ENCODE measurements at regions not wholly inside any gene's neighbourhood (a gene's known extent, or its start where the extent isn't known, plus 50 kb on each side); places are given as distances from the start of the nearest gene placed in this dataset.

DNA sequence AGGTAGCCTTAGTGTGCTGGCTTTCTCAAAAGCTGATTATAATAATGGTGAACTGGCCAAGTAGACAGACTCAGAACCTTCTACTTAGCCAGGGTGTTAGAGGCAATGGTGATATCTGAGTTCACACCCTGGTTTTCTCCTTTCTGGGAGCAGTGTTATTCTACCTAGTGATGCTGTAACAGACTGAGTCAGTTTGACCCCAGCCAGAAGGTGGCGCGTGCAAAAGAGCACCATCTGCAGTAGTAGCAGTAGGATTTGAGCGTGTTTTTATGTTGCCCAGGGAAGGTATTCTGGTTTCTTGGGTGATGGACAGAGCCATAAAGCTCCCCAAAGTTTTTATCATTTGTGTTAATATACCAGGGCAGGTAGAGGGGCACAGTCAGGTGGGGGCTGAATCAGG, 143.8 kb upstream of the CPXCR1 start:
- TF ChIP-seq, protein P1, sequence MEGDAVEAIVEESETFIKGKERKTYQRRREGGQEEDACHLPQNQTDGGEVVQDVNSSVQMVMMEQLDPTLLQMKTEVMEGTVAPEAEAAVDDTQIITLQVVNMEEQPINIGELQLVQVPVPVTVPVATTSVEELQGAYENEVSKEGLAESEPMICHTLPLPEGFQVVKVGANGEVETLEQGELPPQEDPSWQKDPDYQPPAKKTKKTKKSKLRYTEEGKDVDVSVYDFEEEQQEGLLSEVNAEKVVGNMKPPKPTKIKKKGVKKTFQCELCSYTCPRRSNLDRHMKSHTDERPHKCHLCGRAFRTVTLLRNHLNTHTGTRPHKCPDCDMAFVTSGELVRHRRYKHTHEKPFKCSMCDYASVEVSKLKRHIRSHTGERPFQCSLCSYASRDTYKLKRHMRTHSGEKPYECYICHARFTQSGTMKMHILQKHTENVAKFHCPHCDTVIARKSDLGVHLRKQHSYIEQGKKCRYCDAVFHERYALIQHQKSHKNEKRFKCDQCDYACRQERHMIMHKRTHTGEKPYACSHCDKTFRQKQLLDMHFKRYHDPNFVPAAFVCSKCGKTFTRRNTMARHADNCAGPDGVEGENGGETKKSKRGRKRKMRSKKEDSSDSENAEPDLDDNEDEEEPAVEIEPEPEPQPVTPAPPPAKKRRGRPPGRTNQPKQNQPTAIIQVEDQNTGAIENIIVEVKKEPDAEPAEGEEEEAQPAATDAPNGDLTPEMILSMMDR (IDR thresholded peaks at IDR 0.05; ENCODE audit: unreplicated experiment in 3 of 3): no peak
- no peak overlapping the region for H3K27ac Mint-ChIP-seq
- no peaks in the 10 kb centered on the region for H3K36me3 Mint-ChIP-seq (ENCODE audit: low read depth)
- H3K4me3 Mint-ChIP-seq: no peak overlapping the region
- H3K27me3 Mint-ChIP-seq (ENCODE audit: low read depth): no peaks in the 10 kb centered on the region
- H3K9me3 Mint-ChIP-seq: peaks cover 24% of the 10 kb centered on the region
- peaks cover 23% of the 10 kb centered on the region for H3K4me1 Mint-ChIP-seq

DNA sequence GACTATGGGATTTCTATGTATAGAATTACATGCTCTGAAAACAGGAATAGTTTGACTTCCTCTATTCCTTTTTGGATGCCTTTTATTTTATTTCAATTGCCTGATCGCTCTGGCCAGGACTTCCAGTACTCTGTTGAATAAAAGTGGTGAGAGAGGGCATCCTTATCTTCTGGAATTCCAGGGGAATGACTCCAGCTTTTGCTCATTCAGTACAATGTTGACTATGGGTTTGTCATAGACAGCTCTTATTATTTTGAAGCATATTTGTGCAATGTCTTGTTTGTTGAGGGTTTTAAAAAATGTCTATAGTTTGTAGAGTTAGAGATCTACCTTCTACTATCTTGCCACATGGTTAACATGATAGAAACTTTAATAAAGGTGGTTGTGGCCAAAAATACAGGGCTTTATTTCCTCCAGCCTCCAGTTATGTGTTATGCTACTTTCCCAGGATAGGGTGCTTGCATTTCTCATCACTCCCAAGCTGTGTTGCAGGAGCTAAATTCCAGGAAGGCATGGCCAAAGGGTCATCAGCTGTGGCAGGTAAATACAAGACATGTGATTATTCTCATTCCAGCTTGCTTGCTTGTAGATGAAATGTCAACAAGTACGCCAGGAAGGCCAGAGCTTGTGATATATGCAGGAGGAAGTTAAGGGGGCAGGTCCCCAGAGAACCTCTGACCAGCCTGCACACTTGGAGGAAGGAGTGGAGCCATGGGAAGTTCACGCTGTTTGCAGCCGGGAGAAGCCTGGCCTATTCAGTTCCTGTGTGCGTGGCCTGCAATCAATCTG, 142.4 kb upstream of the CPXCR1 start:
- TF ChIP-seq, protein P1 (IDR thresholded peaks at IDR 0.05; ENCODE audit: unreplicated experiment in 3 of 3): no peak
- Mint-ChIP-seq H3K27ac (peak overlapping the region; percentile 13 to 84 (median 34)), H3K9me3 (peaks cover 27% of the 10 kb centered on the region), H3K4me3 (no peak overlapping the region), H3K36me3 (ENCODE audit: low read depth) (no peaks in the 10 kb centered on the region), H3K4me1 (peaks cover 23% of the 10 kb centered on the region), H3K27me3 (ENCODE audit: low read depth) (no peaks in the 10 kb centered on the region)

DNA sequence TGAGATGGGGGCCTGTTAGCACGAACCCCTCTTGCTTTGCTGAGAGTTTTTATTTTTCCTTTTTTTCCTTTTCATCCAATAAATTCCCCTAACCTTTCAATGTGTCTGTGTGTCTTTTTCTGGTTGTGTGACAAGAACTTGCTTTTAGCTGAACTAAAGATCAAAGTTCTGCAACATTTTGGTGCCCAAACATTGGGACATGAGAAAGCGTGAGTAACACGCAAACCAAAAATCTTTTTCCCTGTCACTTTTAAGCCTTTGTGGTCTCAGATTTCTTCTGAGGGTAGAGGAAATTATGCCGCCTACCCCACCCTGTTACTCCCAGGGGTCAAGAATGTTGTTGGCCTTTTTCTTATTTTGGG, 141.8 kb upstream of the CPXCR1 start:
- peaks cover 22% of the 10 kb centered on the region for H3K9me3 Mint-ChIP-seq
- peaks cover 23% of the 10 kb centered on the region for H3K4me1 Mint-ChIP-seq
- H3K4me3 Mint-ChIP-seq: no peak overlapping the region
- H3K27me3 Mint-ChIP-seq (ENCODE audit: low read depth): no peaks in the 10 kb centered on the region
- peak overlapping the region in 2 of 3 experiments; percentile 13 to 84 for H3K27ac Mint-ChIP-seq
- no peaks in the 10 kb centered on the region for H3K36me3 Mint-ChIP-seq (ENCODE audit: low read depth)
- TF ChIP-seq, protein P1 (IDR thresholded peaks at IDR 0.05; ENCODE audit: unreplicated experiment in 3 of 3): no peak

DNA sequence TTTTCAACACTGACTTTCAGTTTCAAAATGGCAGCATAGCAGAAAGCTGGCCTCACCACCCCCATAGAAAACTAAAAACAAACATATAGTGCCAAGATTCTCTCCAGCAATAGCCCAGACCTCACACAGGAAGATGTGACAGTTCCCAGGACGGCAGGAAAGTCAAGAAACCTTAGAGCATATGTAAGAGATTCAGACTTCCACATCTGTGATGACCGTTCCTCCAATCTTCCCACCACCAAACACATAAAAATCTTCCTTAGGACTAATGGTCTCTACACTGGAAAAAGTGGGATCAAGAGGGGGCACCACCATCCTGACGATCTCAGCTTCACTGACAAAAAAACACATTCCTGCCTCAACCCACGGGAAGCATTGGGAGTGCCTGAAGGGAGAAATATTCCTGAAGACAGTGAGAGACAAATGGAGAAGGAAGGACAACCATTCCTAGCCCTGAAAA, 134.1 kb upstream of the CPXCR1 start:
- no peaks in the 10 kb centered on the region for H3K36me3 Mint-ChIP-seq (ENCODE audit: low read depth)
- TF ChIP-seq, protein P1 (IDR thresholded peaks at IDR 0.05; ENCODE audit: unreplicated experiment in 3 of 3): no peak
- H3K9me3 Mint-ChIP-seq: peaks cover 8% of the 10 kb centered on the region
- peak overlapping the region; percentile 87 to 98 (median 96) for H3K27ac Mint-ChIP-seq
- peaks cover 9% of the 10 kb centered on the region for H3K4me1 Mint-ChIP-seq
- peak overlapping the region; percentile 59 to 80 (median 79) for H3K4me3 Mint-ChIP-seq
- H3K27me3 Mint-ChIP-seq (ENCODE audit: low read depth): no peaks in the 10 kb centered on the region

DNA sequence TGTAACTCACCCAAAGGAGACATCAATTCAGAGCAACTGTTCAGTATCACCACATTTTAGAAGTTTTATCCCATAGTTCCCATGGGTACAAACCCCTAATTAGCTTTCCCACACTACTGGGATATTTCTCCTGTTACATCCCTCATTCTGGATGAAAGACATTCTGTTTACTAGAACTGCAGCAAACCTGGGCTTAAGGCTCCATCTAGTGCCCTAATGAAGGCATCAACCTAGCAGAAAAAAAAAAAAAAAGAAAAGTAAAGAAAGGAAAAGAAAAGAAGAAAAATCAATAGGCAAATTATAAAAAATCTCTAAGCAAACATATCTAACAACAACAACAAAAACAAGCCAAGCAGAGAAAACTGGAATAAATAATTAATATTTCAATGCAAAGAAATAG, 133.7 kb upstream of the CPXCR1 start:
- H3K36me3 Mint-ChIP-seq (ENCODE audit: low read depth): no peaks in the 10 kb centered on the region
- no peaks in the 10 kb centered on the region for H3K27me3 Mint-ChIP-seq (ENCODE audit: low read depth)

More for the DNA sequence above, 133.7 kb upstream of the CPXCR1 start:
- peaks cover 9% of the 10 kb centered on the region for H3K4me1 Mint-ChIP-seq
- H3K4me3 Mint-ChIP-seq: peak overlapping the region; percentile 59 to 80 (median 79)
- H3K27ac Mint-ChIP-seq: peak overlapping the region; percentile 87 to 98 (median 96)
- peaks cover 8% of the 10 kb centered on the region for H3K9me3 Mint-ChIP-seq
- TF ChIP-seq, protein P1 (IDR thresholded peaks at IDR 0.05; ENCODE audit: unreplicated experiment in 3 of 3): peak; percentile 77 to 84 (median 81)
